Brain pericyte (primary cell): ENCODE measurements at regions not wholly inside any gene's neighbourhood (a gene's known extent, or its start where the extent isn't known, plus 50 kb on each side); places are given as distances from the start of the nearest gene placed in this dataset.
"Not testable (repeated sequence)": the region's sequence is repeated elsewhere in the genome, so short reads cannot be mapped to it uniquely, and the experiment has no call there.

Experiments
- DNase-seq: peaks from one replicate; pipeline ENCODE4 v3.0.0-alpha.2; 2012; ENCODE audit warnings: low read depth, low spot score

- no peak for DNase-seq
Observed at GRCh38 chr12:89228491-89228890, 123.8 kb downstream of the DUSP6 start.

DNA sequence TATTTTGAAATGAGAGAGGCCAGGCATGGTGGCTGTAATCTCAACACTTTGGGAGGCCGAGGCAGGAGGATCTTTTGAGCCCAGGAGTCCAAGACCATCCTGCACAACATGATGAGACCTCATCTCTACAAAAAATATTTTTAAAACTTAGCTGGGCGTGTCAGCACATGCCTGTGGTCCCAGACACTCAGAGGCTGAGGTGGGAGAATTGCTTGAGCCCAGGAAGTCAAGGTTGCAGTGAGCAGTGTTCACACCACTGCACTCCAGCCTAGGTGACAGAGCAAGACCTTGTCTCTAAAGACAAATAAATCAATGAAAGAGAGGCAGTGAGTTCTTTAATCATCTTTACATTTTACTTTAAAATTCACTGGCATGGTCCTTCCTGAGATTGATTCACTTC lies 124.5 kb downstream of the DUSP6 start:
- DNase-seq: no peak

- DNase-seq: peak; percentile 52
Observed at GRCh38 chr12:89225808-89226411, 126.4 kb downstream of the DUSP6 start.

DNA sequence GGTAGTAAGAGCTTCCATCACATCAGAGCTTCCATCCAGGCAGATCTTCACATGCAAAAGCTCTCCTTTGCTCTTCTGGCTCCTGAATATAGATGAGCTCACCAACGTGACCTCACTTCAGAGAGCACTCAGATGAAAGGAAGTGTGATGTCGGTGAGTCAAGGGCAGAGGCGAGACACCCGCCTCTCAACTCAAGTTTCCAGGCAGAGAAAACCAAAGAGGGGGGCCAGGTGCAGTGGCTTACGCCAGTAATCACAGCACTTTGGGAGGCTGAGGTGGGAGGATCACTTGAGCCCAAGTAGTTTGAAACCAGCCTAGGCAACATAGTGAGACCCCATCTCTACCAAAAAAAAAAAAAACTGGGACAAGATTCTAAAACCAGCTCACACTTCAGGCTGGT lies 126.9 kb downstream of the DUSP6 start:
- DNase-seq: no peak

DNA sequence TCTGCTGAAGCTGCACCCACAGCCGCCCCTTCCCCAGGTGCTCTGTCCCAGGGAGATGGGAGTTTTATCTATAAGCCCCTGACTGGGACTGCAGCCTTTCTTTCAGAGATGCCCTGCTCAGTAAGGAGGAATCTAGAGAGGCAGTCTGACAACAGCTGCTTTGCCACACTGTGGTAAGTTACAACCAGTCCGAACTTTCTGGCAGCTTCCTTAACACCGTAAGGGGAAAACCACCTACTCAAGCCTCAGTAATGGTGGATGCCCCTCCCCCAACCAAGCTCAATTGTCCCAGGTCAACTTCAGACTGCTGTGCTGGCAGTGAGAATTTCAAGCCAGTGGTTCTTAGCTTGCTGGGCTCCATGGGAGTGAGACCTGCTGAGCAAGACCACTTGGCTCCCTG lies 129.7 kb downstream of the DUSP6 start:
- not testable (repeated sequence) for DNase-seq

DNA sequence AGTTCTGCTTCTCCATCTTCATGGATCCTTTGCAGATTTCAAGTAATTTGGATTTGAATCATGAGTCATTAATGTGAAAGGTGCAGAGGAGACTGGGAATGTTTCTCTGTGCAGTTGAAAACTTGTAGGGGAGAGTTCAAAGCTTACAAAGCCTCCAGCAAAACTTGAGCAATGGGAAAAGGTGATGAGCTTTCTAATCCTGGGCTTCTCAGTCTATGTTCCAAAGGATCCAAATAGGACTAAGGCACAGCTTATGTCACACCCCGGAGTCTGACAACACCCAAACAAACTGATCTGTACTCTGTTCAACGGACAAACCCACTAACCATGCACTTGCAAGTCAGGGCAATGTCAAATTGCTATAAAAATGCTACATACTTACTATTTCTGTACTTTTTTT lies 134.8 kb downstream of the DUSP6 start:
- no peak for DNase-seq

- no peak for DNase-seq
Observed at GRCh38 chr12:89216211-89216952, 135.9 kb downstream of the DUSP6 start.

DNA sequence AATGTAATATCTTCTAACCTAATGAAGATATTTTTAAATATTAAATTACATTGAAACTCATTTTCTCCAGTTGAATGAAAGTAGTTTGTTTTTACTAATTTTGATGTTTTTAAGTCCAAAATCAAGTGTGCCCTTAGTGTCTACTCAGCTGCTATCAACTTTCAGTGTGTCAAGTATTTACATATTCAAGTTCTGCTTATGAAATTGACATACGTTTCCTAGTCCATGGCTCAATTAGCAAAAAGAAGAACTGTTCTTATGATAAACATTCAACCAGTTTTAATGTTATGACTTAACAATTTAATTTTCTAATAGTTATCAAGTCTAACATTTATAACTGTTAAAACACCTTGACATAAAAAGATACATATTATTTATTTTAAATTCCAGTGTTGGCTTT lies 137.1 kb downstream of the DUSP6 start:
- no peak for DNase-seq

DNA sequence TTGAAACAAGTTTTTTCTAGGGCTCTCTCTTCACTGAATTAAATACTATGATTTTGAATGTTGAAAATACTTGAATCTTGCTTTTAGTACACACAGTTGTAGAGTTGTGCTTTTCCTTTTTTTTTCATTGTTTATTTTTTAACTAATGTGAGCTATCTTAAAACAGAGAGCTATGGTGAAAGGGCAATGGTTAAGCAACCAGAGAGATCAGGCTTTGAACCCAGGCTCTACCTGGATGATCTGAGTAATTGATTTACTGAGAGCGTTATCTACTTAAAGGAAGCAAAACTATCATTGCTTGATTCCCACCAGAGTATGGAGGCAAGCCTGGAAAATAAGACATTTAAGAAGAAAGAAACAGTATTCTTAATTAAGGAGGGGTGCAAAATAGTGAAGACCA lies 138.6 kb downstream of the DUSP6 start:
- no peak for DNase-seq

DNA sequence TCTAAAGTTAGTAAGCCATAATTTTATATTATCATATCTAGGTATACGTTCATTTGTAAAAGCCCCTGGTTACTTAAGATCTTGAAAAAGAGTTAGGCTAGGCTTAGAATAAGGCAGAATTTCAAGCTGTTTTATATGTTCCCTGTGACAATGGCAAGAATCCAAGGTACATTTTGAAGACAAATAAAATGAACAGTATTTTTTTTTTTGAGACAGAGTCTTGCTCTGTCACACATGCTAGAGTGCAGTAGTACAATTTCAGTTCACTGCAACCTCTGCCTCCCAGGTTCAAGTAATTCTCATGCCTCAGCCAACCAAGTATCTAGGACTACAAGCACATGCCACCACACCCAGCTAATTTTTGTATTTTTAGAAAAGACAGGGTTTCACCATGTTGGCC lies 139.2 kb downstream of the DUSP6 start:
- DNase-seq: no peak

DNA sequence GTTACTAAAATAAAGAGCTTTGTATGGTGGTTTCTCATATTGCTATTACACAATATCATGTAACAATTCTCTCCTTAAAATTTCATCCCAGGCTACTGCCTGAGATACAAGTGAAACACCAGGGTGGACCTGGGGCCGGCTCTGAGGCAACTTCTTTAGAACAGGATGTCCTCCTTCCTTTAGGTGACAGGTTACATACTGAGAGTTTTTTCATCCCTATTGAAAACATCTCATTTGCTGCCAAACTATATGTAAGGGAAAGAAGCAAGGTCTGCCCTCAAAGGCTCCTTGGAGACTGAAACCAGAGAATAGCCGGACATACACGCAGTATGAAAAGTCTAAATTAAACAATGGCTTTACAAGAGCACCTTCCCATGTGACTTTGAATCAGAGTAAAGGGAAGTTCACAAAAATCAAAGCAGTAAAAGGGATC lies 139.9 kb downstream of the DUSP6 start:
- DNase-seq: peak; percentile 6

DNA sequence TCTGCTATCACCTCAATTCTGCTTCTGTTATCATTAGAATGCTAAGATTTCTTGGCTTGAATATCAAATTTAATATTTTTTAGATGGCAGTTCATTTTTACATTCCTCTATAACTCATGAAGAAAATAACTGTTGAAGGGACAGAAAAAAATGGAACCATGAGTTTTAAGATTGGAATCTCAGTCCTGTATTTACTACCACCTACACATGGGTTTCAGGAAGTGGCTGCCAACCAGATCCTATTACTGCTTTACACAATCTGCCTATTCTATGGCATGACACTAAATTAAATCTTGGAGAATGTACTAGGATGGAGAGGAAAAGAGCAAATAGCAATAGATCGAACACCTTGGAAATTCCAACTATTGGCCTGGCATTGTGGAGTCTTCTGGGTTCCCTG lies 140.8 kb downstream of the DUSP6 start:
- no peak for DNase-seq

GRCh38 chr12:89210277-89210676 lies 142.0 kb downstream of the DUSP6 start:
- no peak for DNase-seq

GRCh38 chr12:89208661-89209096 lies 143.6 kb downstream of the DUSP6 start:
- DNase-seq: no peak

GRCh38 chr12:89206390-89206789 lies 145.9 kb downstream of the DUSP6 start:
- DNase-seq: no peak

DNA sequence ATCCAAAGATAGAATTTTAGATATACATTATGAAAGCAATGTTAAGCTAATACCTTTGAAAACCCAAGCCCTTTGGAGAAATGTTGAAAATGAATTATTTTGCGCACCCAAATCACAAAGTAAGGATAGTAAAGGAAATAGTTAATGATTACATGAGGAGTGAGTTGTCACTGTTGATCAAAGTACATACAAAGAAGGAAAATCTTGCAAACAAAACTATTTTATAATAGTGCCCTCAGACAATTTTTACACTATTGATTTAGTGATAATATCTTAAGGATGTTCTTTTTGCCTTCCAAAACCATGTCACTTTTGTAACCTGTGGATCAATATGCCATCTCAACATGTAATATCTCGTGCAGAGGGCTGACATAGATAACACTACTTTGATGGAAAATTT lies 146.8 kb downstream of the DUSP6 start:
- no peak for DNase-seq

DNA sequence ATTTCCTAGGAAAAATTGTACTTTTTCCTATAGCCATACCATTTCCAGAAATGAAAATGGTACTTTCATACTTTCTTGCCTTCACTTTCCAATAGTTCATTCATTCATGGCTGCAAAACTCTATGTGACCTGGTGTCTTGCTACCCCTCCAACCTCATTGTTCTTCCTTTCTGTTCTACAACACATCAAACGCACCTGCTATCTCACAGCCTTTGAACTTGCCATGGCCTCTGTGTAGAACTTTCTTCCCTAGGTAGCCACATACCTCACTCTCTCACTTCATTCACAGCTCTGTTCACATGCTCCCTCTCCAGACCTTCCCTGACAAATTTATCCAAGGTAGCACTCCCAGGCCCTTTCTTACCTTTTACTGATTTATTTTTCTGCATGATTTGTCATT lies 149.2 kb downstream of the DUSP6 start:
- DNase-seq: no peak

GRCh38 chr12:89200217-89200616 lies 152.1 kb downstream of the DUSP6 start:
- no peak for DNase-seq

DNA sequence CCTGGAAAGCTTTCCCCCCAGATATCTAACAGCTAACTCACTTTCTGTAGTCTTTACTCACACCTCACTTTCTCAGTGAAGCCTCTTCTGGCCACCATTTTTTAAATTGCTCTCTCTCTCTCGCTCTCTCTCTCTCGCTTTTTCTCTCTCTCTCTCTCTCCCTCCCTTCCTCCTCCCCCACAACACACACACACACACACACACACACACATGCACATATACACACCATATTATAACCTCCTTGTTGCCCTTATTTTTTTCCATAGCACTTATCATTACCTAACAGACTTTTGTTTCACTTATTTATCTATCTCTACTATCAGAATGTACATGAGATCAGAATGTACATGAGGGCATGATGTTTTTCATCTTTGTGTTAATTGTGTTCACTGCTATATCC lies 156.8 kb downstream of the DUSP6 start:
- DNase-seq: no peak

- no peak for DNase-seq
Observed at GRCh38 chr12:89194683-89195082, 157.6 kb downstream of the DUSP6 start.

- DNase-seq: no peak
Observed at GRCh38 chr12:89192429-89192828, 159.9 kb downstream of the DUSP6 start.

GRCh38 chr12:89191597-89191996 lies 160.7 kb downstream of the DUSP6 start:
- DNase-seq: not testable (repeated sequence)

- DNase-seq: no peak
Observed at GRCh38 chr12:89189448-89189847, 162.9 kb downstream of the DUSP6 start.
